Mononuclear cell (primary cell): ENCODE measurements at regions not wholly inside any gene's neighbourhood (a gene's known extent, or its start where the extent isn't known, plus 50 kb on each side); places are given as distances from the start of the nearest gene placed in this dataset.
"Not testable (repeated sequence)": the region's sequence is repeated elsewhere in the genome, so short reads cannot be mapped to it uniquely, and the experiment has no call there.

Experiments used
- H3K27me3 ChIP-seq: 2 replicates; pipeline ENCODE4 v1.6.0; 2011; ENCODE audit warnings: low read length, control low read depth; ENCODE audit not compliant: insufficient read depth
- H3K4me1 ChIP-seq: 2 replicates; pipeline ENCODE4 v1.5.1; 2011; ENCODE audit warnings: mild to moderate bottlenecking, low read length, control low read depth; ENCODE audit not compliant: insufficient read depth
- H3K4me3 ChIP-seq: 2 replicates; pipeline ENCODE4 v1.5.1; 2011; ENCODE audit warnings: mild to moderate bottlenecking, low read length, moderate library complexity
- H3K9me3 ChIP-seq: 2 replicates; pipeline ENCODE4 v1.5.1; 2011; ENCODE audit warnings: low read depth, mild to moderate bottlenecking, control low read depth, low read length

DNA sequence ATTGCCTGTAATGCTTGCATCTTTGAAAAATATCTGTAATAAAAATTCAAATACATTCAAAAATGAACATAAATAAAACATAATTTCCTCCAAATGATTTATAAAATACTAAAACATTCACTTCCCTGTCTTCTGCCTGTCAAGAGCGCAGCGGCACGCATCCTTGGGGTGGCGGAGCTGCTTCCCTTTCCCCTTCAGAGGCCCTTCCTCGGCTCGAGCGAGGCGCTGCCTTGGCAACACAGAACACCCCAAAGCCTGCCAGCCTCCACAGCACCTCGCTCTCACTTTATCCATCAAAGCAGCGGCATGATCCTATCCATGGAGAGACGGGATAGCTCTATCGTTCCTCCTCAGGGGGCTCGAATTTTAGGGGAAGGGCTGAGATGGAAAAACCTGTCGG, 146.2 kb downstream of the GXYLT1 start:
- H3K9me3 ChIP-seq, result no peaks in the 10 kb centered on the region
- no peak overlapping the region for H3K4me3 ChIP-seq
- H3K27me3 ChIP-seq, result no peaks in the 10 kb centered on the region
- H3K4me1 ChIP-seq, result no peaks in the 10 kb centered on the region

- Histone ChIP-seq H3K9me3 (no peaks in the 10 kb centered on the region), H3K4me3 (no peak overlapping the region), H3K27me3 (no peaks in the 10 kb centered on the region), H3K4me1 (no peaks in the 10 kb centered on the region)
Measured at GRCh38 chr12:41993283-41993682, 151.4 kb downstream of the GXYLT1 start.

DNA sequence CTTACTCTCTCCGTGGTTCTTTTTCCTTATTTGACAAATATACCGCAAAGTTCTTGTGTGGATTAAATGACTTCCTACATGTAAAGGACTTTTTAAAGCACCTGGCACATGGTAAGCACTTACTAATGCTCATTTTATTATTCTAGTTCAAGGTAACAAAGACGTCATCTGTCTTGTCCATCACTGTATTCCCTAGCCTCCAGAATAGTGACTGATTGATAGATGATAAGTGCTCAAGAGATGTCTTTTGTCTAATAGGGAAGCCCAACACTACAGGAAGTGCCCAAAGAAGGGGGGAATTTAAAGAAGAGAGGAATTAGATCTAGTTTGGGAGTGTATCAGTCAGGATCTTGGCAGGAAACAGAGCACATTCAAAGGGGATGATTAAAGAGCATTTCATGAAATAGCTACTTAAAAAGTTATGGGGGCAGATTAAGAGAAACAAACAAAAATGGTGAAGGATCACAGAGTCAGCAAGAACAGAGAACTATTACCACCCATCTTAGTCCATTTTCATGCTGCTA, 151.9 kb downstream of the GXYLT1 start:
- no peak overlapping the region for H3K4me3 ChIP-seq
- no peaks in the 10 kb centered on the region for H3K27me3 ChIP-seq
- H3K9me3 ChIP-seq, result no peaks in the 10 kb centered on the region
- H3K4me1 ChIP-seq, result no peaks in the 10 kb centered on the region

DNA sequence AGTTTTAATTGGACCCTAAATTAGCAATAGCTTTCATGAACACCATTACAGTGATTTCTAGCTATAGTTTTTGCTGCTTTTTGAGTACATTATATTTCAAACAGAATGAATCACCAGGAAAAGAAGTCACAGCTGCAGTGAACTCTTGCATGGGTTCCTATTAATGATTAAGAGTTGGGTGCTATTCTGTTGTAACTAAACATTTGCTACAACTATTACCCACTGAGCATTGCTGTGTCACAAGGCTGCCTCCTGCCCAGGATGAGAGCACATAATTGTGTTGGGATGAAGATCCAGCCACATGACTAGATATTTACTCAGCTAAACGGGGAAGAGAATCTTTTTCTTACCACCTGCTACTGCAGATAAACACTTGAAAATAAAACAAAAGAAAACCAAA, 152.7 kb downstream of the GXYLT1 start:
- no peak overlapping the region for H3K4me3 ChIP-seq
- H3K27me3 ChIP-seq, result no peaks in the 10 kb centered on the region
- no peaks in the 10 kb centered on the region for H3K4me1 ChIP-seq
- H3K9me3 ChIP-seq, result no peaks in the 10 kb centered on the region

DNA sequence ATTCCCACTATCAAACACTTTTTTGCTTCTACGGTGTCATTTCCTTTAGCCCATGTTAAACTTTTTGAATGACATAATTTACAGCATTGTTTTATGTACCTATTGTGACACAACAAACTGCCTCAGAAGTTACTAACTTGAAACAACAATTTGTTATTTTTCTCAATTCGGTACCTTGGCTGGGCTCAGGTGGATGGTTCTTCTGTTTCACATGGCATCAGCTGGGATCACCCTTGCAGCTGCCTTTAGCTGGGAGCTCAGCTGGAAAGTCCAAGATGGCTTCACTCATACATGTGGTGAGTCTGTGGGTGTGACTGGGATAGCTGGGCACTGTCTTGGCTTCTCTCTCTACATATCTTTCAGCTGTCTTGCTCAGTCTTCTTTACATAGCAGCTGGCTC, 156.0 kb downstream of the GXYLT1 start:
- no peaks in the 10 kb centered on the region for H3K9me3 ChIP-seq
- H3K27me3 ChIP-seq, result no peaks in the 10 kb centered on the region
- H3K4me3 ChIP-seq, result no peak overlapping the region
- H3K4me1 ChIP-seq, result no peaks in the 10 kb centered on the region

- not testable (repeated sequence) for H3K4me1 ChIP-seq, H3K9me3 ChIP-seq
Measured at GRCh38 chr12:41986513-41986912, 158.2 kb downstream of the GXYLT1 start.

GRCh38 chr12:41983856-41984255, 160.8 kb downstream of the GXYLT1 start:
- H3K9me3 ChIP-seq, result no peaks in the 10 kb centered on the region
- no peaks in the 10 kb centered on the region for H3K27me3 ChIP-seq

More at GRCh38 chr12:41986513-41986912, 158.2 kb downstream of the GXYLT1 start:
- not testable (repeated sequence) for H3K4me3 ChIP-seq, H3K27me3 ChIP-seq

GRCh38 chr12:41983394-41983793, 161.3 kb downstream of the GXYLT1 start:
- H3K4me1 ChIP-seq, result no peaks in the 10 kb centered on the region
- no peaks in the 10 kb centered on the region for H3K27me3 ChIP-seq
- H3K4me3 ChIP-seq, result no peak overlapping the region
- no peaks in the 10 kb centered on the region for H3K9me3 ChIP-seq

More at GRCh38 chr12:41983856-41984255, 160.8 kb downstream of the GXYLT1 start:
- Histone ChIP-seq H3K4me1 (no peaks in the 10 kb centered on the region), H3K4me3 (no peak overlapping the region)

- H3K9me3 ChIP-seq, result no peaks in the 10 kb centered on the region
- H3K4me1 ChIP-seq, result no peaks in the 10 kb centered on the region
- no peaks in the 10 kb centered on the region for H3K27me3 ChIP-seq
- no peak overlapping the region for H3K4me3 ChIP-seq
Measured at GRCh38 chr12:41981758-41982157, 162.9 kb downstream of the GXYLT1 start.

- Histone ChIP-seq H3K4me1 (no peaks in the 10 kb centered on the region), H3K9me3 (no peaks in the 10 kb centered on the region), H3K4me3 (no peak overlapping the region), H3K27me3 (no peaks in the 10 kb centered on the region)
Measured at GRCh38 chr12:41981013-41981412, 163.7 kb downstream of the GXYLT1 start.

DNA sequence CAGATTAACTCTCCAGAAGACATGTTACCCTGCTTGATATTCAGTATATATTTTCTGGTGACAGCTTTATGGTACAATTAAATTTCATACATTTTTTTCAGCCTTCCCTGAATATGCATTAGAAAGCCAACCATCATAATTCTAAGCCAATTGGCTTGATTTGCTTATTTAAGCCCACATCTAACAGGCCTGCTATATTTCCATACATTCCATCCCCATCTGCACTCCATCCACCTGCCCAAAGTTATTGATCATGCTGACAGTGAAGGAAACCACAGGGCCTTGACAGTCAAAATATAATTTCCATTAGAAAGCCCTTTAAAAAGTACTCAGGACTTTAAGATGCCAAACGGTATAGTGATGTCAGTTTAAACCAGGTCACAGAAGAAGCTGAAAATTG, 164.3 kb downstream of the GXYLT1 start:
- no peaks in the 10 kb centered on the region for H3K27me3 ChIP-seq
- H3K4me3 ChIP-seq, result no peak overlapping the region
- no peaks in the 10 kb centered on the region for H3K4me1 ChIP-seq
- H3K9me3 ChIP-seq, result no peaks in the 10 kb centered on the region

DNA sequence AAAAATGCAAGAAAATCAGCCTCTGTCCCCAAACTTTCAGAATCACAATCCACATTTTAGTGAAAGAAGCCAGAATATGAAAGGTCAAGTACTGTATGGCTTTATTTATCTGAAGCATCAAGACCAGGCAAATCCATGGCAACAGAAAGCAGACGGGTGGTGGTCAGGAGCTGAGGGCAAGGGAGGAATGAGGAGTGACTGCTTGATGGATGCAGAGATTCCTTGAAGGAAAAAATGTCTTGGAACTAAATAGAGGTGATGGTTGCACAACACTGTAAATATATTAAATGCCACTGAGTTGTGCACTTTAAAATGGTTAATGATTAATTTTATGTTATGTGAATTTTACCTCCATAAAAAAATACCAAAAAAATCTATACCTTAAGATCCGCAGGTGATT, 165.1 kb downstream of the GXYLT1 start:
- no peaks in the 10 kb centered on the region for H3K4me1 ChIP-seq
- H3K9me3 ChIP-seq, result no peaks in the 10 kb centered on the region
- H3K4me3 ChIP-seq, result no peak overlapping the region
- H3K27me3 ChIP-seq, result no peaks in the 10 kb centered on the region

GRCh38 chr12:41972598-41972997, 172.1 kb downstream of the GXYLT1 start:
- no peak overlapping the region for H3K4me3 ChIP-seq
- no peaks in the 10 kb centered on the region for H3K4me1 ChIP-seq
- H3K9me3 ChIP-seq, result no peaks in the 10 kb centered on the region
- no peaks in the 10 kb centered on the region for H3K27me3 ChIP-seq

GRCh38 chr12:41972196-41972595, 172.5 kb downstream of the GXYLT1 start:
- H3K27me3 ChIP-seq, result no peaks in the 10 kb centered on the region
- H3K4me1 ChIP-seq, result no peaks in the 10 kb centered on the region
- no peaks in the 10 kb centered on the region for H3K9me3 ChIP-seq
- H3K4me3 ChIP-seq, result no peak overlapping the region

DNA sequence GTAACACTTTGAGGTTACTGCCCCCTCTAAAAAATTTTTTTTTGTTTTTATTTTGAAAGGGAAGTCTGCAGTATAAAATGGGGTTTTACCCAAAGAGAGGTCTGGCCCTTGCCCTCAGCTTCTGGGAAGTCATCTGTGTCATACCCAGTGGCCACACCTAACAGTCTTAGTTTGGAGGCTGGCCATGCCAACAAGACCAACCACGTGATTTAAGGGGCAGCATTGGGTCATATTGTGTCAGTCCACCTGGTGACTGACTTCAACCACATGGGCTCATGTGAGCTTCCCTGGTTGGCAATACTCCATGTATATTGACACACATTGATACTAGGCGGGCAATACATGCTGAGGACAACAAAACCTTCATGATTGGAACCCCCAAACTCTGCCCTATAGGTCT, 173.9 kb downstream of the GXYLT1 start:
- Histone ChIP-seq H3K4me1 (no peaks in the 10 kb centered on the region), H3K4me3 (no peak overlapping the region), H3K27me3 (no peaks in the 10 kb centered on the region), H3K9me3 (no peaks in the 10 kb centered on the region)

- Histone ChIP-seq H3K4me1 (no peaks in the 10 kb centered on the region), H3K4me3 (no peak overlapping the region), H3K27me3 (no peaks in the 10 kb centered on the region), H3K9me3 (no peaks in the 10 kb centered on the region)
Measured at GRCh38 chr12:41968599-41968998, 176.1 kb downstream of the GXYLT1 start.
